Panc1 (cell line): ENCODE measurements at regions not wholly inside any gene's neighbourhood (a gene's known extent, or its start where the extent isn't known, plus 50 kb on each side); places are given as distances from the start of the nearest gene placed in this dataset.
A peak's percentile ranks its signal among the peaks of the same experiment; 100 is the strongest.

Experiments
- ATAC-seq: fragments of 200-7000 bp; cut with Tn5 transposase; 2 replicates; pipeline ENCODE4 v1.9.1; 2020; ENCODE audit warnings: mild to moderate bottlenecking, moderate library complexity
- BruUV-seq: library from RNA; stranded (reverse); fragments of 400-500 nt; replicated peaks from 2 replicates; lab custom pipeline; 2021; lab: Mats Ljungman, UMichigan
- CTCF ChIA-PET: fragments of 300-600 bp; sonication (Branson Sonifier 250); formaldehyde crosslinking; loops from one replicate; lab custom pipeline; 2022; ENCODE audit warnings: antibody characterized with exemption; lab: Charles Lee
- POLR2A ChIA-PET: fragments of 300-600 bp; sonication (Branson Sonifier 250); formaldehyde crosslinking; loops from one replicate; lab custom pipeline; 2022; ENCODE audit warnings: antibody characterized with exemption; lab: Charles Lee
- DNase-seq: peaks from one replicate; pipeline ENCODE4 v3.0.0-alpha.2; 2010; ENCODE audit warnings: low read depth, low spot score
- H3K27ac ChIP-seq: 2 replicates; pipeline ENCODE4 v1.5.1; 2011; ENCODE audit warnings: mild to moderate bottlenecking, low read length, inconsistent platforms
- H3K27me3 ChIP-seq: fragments of 200-500 bp; sonication (Bioruptor generic); 2 replicates; pipeline ENCODE4 v1.6.0; 2014; ENCODE audit warnings: low read length, inconsistent platforms; ENCODE audit not compliant: control insufficient read depth, insufficient read depth
- H3K36me3 ChIP-seq: fragments of 200-500 bp; sonication (Bioruptor generic); 2 replicates; pipeline ENCODE4 v1.5.1; 2014; ENCODE audit warnings: inconsistent platforms, mild to moderate bottlenecking, low read length, moderate library complexity; ENCODE audit not compliant: control insufficient read depth, insufficient read depth
- H3K4me1 ChIP-seq: 2 replicates; pipeline ENCODE4 v1.5.1; 2011; ENCODE audit warnings: inconsistent platforms, mild to moderate bottlenecking, low read length, moderate library complexity; ENCODE audit not compliant: control insufficient read depth, insufficient read depth
- H3K4me3 ChIP-seq, 2 experiments: 2 replicates each; pipeline ENCODE4 v1.5.1; 2011 to 2012; ENCODE audit warnings: low read depth in 2 of 2, low read length in 2 of 2, mild to moderate bottlenecking in 2 of 2, inconsistent platforms in 1 of 2, moderate library complexity in 1 of 2
- H3K9me3 ChIP-seq: fragments of 200-500 bp; sonication (Bioruptor generic); 2 replicates; pipeline ENCODE4 v1.5.1; 2014; ENCODE audit warnings: low read depth, mild to moderate bottlenecking, inconsistent platforms, low read length, moderate library complexity; ENCODE audit not compliant: control insufficient read depth, insufficient read depth
- CTCF ChIP-seq: fragments of 450-650 bp; IDR thresholded peaks from 2 replicates; pipeline ENCODE4 v1.5.1; 2017; ENCODE audit warnings: mild to moderate bottlenecking
- POLR2AphosphoS5 ChIP-seq: IDR thresholded peaks from 2 replicates; pipeline ENCODE4 v1.6.1; 2012; ENCODE audit warnings: mild to moderate bottlenecking, low read depth, low read length, moderate library complexity
- REST ChIP-seq, 2 experiments: IDR thresholded peaks; 2 replicates each; pipeline ENCODE4 v1.6.1; 2011 to 2012; ENCODE audit warnings: low read depth in 2 of 2, control low read depth in 1 of 2, low read length in 1 of 2, mild to moderate bottlenecking in 1 of 2, moderate library complexity in 1 of 2; ENCODE audit not compliant: insufficient read depth in 1 of 2
- SIN3A ChIP-seq: IDR thresholded peaks from 2 replicates; pipeline ENCODE4 v1.6.1; 2012; ENCODE audit warnings: low read depth, mild to moderate bottlenecking, low read length, moderate library complexity, borderline replicate concordance; ENCODE audit not compliant: insufficient read depth
- TCF7L2 ChIP-seq: IDR thresholded peaks from 2 replicates; pipeline ENCODE4 v1.6.1; 2011; ENCODE audit warnings: mild to moderate bottlenecking, low read depth, low read length, inconsistent platforms
- in situ Hi-C: cut with HindIII; loops from 2 replicates; pipeline ENCODE4 v1.10.0; 2016; ENCODE audit warnings: low sequenced_read_pairs, low pct_unique_long_range_greater_than_20kb
- intact Hi-C: fragments of 100-400 bp; cut with micrococcal nuclease; formaldehyde crosslinking; loops from one replicate; pipeline ENCODE4 v1.10.0; 2022; ENCODE audit not compliant: unreplicated experiment

GRCh38 chr13:26948353-26948752 is 187.8 kb upstream of the GPR12 start:
- in situ Hi-C loops, result no loop called here
- Histone ChIP-seq H3K27me3 (no peaks in the 10 kb centered on the region), H3K4me3 (no peak overlapping the region), H3K36me3 (no peaks in the 10 kb centered on the region), H3K9me3 (no peaks in the 10 kb centered on the region), H3K27ac (peak overlapping the region; percentile 94), H3K4me1 (peaks cover 42% of the 10 kb centered on the region)
- BruUV-seq, result no TSS peak
- TF ChIP-seq POLR2AphosphoS5 (no peak), SIN3A (no peak), REST (IDR thresholded peaks at IDR 0.05; ENCODE audit: insufficient read depth in 1 of 2, low read depth in 2 of 2, low read length in 1 of 2) (no peak), CTCF (no peak), TCF7L2 (no peak)
- DNase-seq, result no peak
- ATAC-seq, result 0 out of 2 replicates have a peak, but pooled peaks have one; percentile 7
- intact Hi-C loops, result no loop called here
- ChIA-PET CTCF (interaction anchor here (0.5 to 2.5 kb wide), 2 partner anchors 117 to 414 kb away, joined by 6 to 10 read pairs; no protein-coding TSS in a partner anchor), POLR2A (no interaction called here)

- H3K27ac ChIP-seq, result peak overlapping the region; percentile 94
- CTCF ChIA-PET, result interaction anchor here (0.6 to 2.5 kb wide), 16 partner anchors 9 to 1015 kb away, joined by 3 to 13 read pairs (median 4); no protein-coding TSS in a partner anchor
- no peak for TF ChIP-seq POLR2AphosphoS5
- peak; percentile 87 for TF ChIP-seq CTCF
- H3K9me3 ChIP-seq, result no peaks in the 10 kb centered on the region
- no peaks in the 10 kb centered on the region for H3K27me3 ChIP-seq
- intact Hi-C loops (loop anchor here (2.0 kb wide), 1 partner anchor 412 kb away; no protein-coding TSS in a partner anchor), in situ Hi-C loops (no loop called here)
- POLR2A ChIA-PET, result interaction anchor here (0.5 to 0.7 kb wide), 2 partner anchors 92 to 822 kb away, joined by 3 read pairs; no protein-coding TSS in a partner anchor
- peaks cover 43% of the 10 kb centered on the region for H3K4me1 ChIP-seq
- no TSS peak for BruUV-seq
- ATAC-seq, result peak; percentile 93
- H3K4me3 ChIP-seq, result no peak overlapping the region
- no peaks in the 10 kb centered on the region for H3K36me3 ChIP-seq
- peak; percentile 50 for DNase-seq
Observed at GRCh38 chr13:26946684-26947343, 186.2 kb upstream of the GPR12 start.
